K562 (cell line): ENCODE measurements at regions not wholly inside any gene's neighbourhood (a gene's known extent, or its start where the extent isn't known, plus 50 kb on each side); places are given as distances from the start of the nearest gene placed in this dataset.

ENCODE experiments used
- ATAC-seq: fragments of 200-7000 bp; cut with Tn5 transposase; 3 replicates; pipeline ENCODE4 v1.9.1; 2020; ENCODE audit warnings: moderate library complexity
- BruUV-seq: library from RNA; stranded (reverse); fragments of 400-500 nt; replicated peaks from 2 replicates; lab custom pipeline; 2021; lab: Mats Ljungman, UMichigan
- CTCF ChIA-PET: fragments of 300-600 bp; formaldehyde crosslinking; extraction: SDS; loops from one replicate; lab custom pipeline; 2021; ENCODE audit warnings: low intra/inter-chr PET ratio; lab: Yijun Ruan, JAX
- POLR2A ChIA-PET: fragments of 300-600, 350-650 bp; sonication (Branson Sonifier 250); formaldehyde crosslinking; extraction: SDS; loops from one replicate; lab custom pipeline; 2021; ENCODE audit warnings: antibody characterized with exemption, inconsistent platforms; lab: Yijun Ruan, JAX
- DNase-seq, 4 experiments: peaks; one replicate each; pipeline versions ENCODE4 v3.0.0 to v3.0.0-alpha.2; 2011 to 2018; ENCODE audit warnings: low spot score in 3 of 4, mixed read lengths in 3 of 4; ENCODE audit errors: extremely low read depth in 1 of 4
- FAIRE-seq: peaks from 2 replicates; lab custom pipeline; 2011; peaks lifted over from hg19 to GRCh38; lab: Jason Lieb, UNC
- H2AFZ ChIP-seq: 2 replicates; pipeline ENCODE4 v1.6.0; 2011; ENCODE audit warnings: low read depth, low read length, control low read depth, inconsistent platforms
- H3K27ac ChIP-seq: fragments of 200-600 bp; 3 replicates; pipeline ENCODE4 v1.8.0; 2011; ENCODE audit warnings: low read depth, mild to moderate bottlenecking, control low read depth, inconsistent platforms, low read length, moderate library complexity, mixed read lengths; ENCODE audit errors: extremely low read depth
- H3K27me3 ChIP-seq, 2 experiments: fragments of 300-600 bp in 1 of 2; 2 replicates in 1 of 2; 3 replicates in 1 of 2; pipeline versions ENCODE4 v1.6.0 to v1.8.0; 2011; ENCODE audit warnings: inconsistent platforms in 2 of 2, low read length in 2 of 2, mild to moderate bottlenecking in 1 of 2, mixed read lengths in 1 of 2, moderate library complexity in 1 of 2; ENCODE audit not compliant: control insufficient read depth in 2 of 2, insufficient read depth in 2 of 2
- H3K36me3 ChIP-seq: fragments of 300-600 bp; 3 replicates; pipeline ENCODE4 v1.8.0; 2011; ENCODE audit warnings: mild to moderate bottlenecking, low read length, inconsistent platforms; ENCODE audit not compliant: control insufficient read depth, insufficient read depth
- H3K4me1 ChIP-seq, 2 experiments: fragments of 200-600 bp in 1 of 2; replicated peaks in 1 of 2; 2 replicates in 1 of 2; 3 replicates in 1 of 2; pipeline versions ENCODE4 v1.5.1 to v1.8.0; 2011; ENCODE audit warnings: inconsistent platforms in 2 of 2, low read length in 2 of 2, mild to moderate bottlenecking in 1 of 2, mixed read lengths in 1 of 2, moderate library complexity in 1 of 2; ENCODE audit not compliant: control insufficient read depth in 2 of 2, insufficient read depth in 2 of 2
- H3K4me2 ChIP-seq: 2 replicates; pipeline ENCODE4 v1.6.1; 2011; ENCODE audit warnings: low read length, control low read depth, inconsistent platforms, mixed read lengths; ENCODE audit not compliant: insufficient read depth
- H3K4me3 ChIP-seq: fragments of 200-600 bp; sonication (generic), shearing (Covaris generic); 2 replicates; pipeline ENCODE4 v1.5.1; 2016; ENCODE audit warnings: control low read depth, inconsistent platforms
- H3K79me2 ChIP-seq: fragments of 200-600 bp; 3 replicates; pipeline ENCODE4 v1.8.0; 2011; ENCODE audit warnings: low read length, inconsistent platforms; ENCODE audit not compliant: control insufficient read depth, insufficient read depth
- H3K9ac ChIP-seq, 2 experiments: 2 replicates each; pipeline versions ENCODE4 v1.6.0 to v1.6.1; 2011; ENCODE audit warnings: low read depth in 2 of 2, low read length in 2 of 2, control low read depth in 1 of 2, inconsistent platforms in 1 of 2, mild to moderate bottlenecking in 1 of 2, mixed read lengths in 1 of 2; ENCODE audit not compliant: insufficient read depth in 1 of 2
- H3K9me1 ChIP-seq: one replicate; pipeline ENCODE4 v1.6.0; 2011; ENCODE audit warnings: inconsistent platforms, mild to moderate bottlenecking, low read length, moderate library complexity; ENCODE audit not compliant: control insufficient read depth, insufficient read depth
- H3K9me3 ChIP-seq: replicated peaks from 2 replicates; pipeline ENCODE4 v1.5.1; 2011; ENCODE audit warnings: low read depth, low read length, inconsistent platforms; ENCODE audit not compliant: control insufficient read depth, insufficient read depth
- H4K20me1 ChIP-seq: replicated peaks from 2 replicates; pipeline ENCODE4 v1.6.1; 2011; ENCODE audit warnings: low read length, inconsistent platforms, mixed read lengths; ENCODE audit not compliant: control insufficient read depth, insufficient read depth
- CBX3 ChIP-seq, 2 experiments: IDR thresholded peaks; 1 replicate in 1 of 2; 2 replicates in 1 of 2; pipeline ENCODE4 v1.6.1; 2012; ENCODE audit warnings: inconsistent platforms in 2 of 2, low read length in 2 of 2, borderline replicate concordance in 1 of 2, control low read depth in 1 of 2
- CSDE1 ChIP-seq, 2 experiments: fragments of 450-650 bp; IDR thresholded peaks; 2 replicates each; pipeline ENCODE4 v1.6.1; 2016; ENCODE audit warnings: mild to moderate bottlenecking in 1 of 2
- CTBP1 ChIP-seq: fragments of 450-650 bp; IDR thresholded peaks from 2 replicates; pipeline ENCODE4 v1.6.1; 2016; ENCODE audit warnings: borderline replicate concordance
- IFI16 ChIP-seq: fragments of 250-450 bp; sonication (Bioruptor Pico); IDR thresholded peaks from 2 replicates; pipeline ENCODE4 v2.1.2; 2022; ENCODE audit warnings: mild to moderate bottlenecking, inconsistent platforms
- IRF1 ChIP-seq: sonication (generic); formaldehyde crosslinking; IDR thresholded peaks from 2 replicates; pipeline ENCODE4 v1.8.0; 2022; ENCODE audit warnings: missing genetic modification reagents, mild to moderate bottlenecking, borderline replicate concordance
- KHSRP ChIP-seq: fragments of 450-650 bp; IDR thresholded peaks from 2 replicates; pipeline ENCODE4 v1.6.1; 2017
- MTA2 ChIP-seq: fragments of 450-650 bp; IDR thresholded peaks from 2 replicates; pipeline ENCODE4 v1.6.1; 2016; ENCODE audit warnings: low read depth
- POLR3A ChIP-seq: IDR thresholded peaks from 2 replicates; pipeline ENCODE4 v1.6.1; 2011; ENCODE audit warnings: borderline replicate concordance, mild to moderate bottlenecking, moderate library complexity; ENCODE audit not compliant: insufficient read length, insufficient read depth; ENCODE audit errors: extremely low read depth
- PREB ChIP-seq: sonication (generic); formaldehyde crosslinking; IDR thresholded peaks from 2 replicates; pipeline ENCODE4 v1.8.1; 2023; ENCODE audit warnings: mild to moderate bottlenecking, missing genetic modification reagents
- PTTG1 ChIP-seq: fragments of 450-650 bp; IDR thresholded peaks from 2 replicates; pipeline ENCODE4 v1.6.1; 2016; ENCODE audit warnings: low read depth, mild to moderate bottlenecking, missing genetic modification characterization, missing compliant biosample characterization
- SMC3 ChIP-seq: conservative IDR thresholded peaks from 2 replicates; pipeline ENCODE4 v1.6.1; 2011; ENCODE audit warnings: low read depth, low read length, improper control_type of control experiment; ENCODE audit not compliant: insufficient read depth
- STAT5B ChIP-seq: fragments of 250-450 bp; sonication (Bioruptor Pico); IDR thresholded peaks from 2 replicates; pipeline ENCODE4 v1.8.0; 2021; ENCODE audit warnings: mild to moderate bottlenecking, inconsistent platforms
- THRB ChIP-seq: fragments of 450-650 bp; formaldehyde crosslinking; conservative IDR thresholded peaks from 2 replicates; pipeline ENCODE4 v1.4.0; 2022; ENCODE audit warnings: mild to moderate bottlenecking, missing genetic modification characterization
- WHSC1 ChIP-seq: IDR thresholded peaks from one replicate; pipeline ENCODE4 v1.6.1; 2012; ENCODE audit warnings: low read length, control low read depth, inconsistent platforms
- ZNF175 ChIP-seq: fragments of 200-800 bp; sonication (Bioruptor generic); IDR thresholded peaks from 2 replicates; pipeline ENCODE4 v1.6.1; 2016; ENCODE audit warnings: low read depth, mild to moderate bottlenecking, missing genetic modification characterization, missing compliant biosample characterization
- WGBS: fragments of 100-300 bp; shearing (Covaris generic); methylation state at CpG from one replicate; pipeline ENCODE4 v1.1.6; 2016; ENCODE audit warnings: low coverage, mixed read lengths; ENCODE audit not compliant: insufficient coverage; ENCODE audit errors: missing lambda C conversion rate; 5-methylcytosine and 5-hydroxymethylcytosine counted together
- in situ Hi-C: fragments of 300-500 bp; cut with MboI; formaldehyde crosslinking; loops from 4 replicates; pipeline ENCODE4 v1.15.0; 2018; ENCODE audit warnings: inconsistent platforms, mixed read lengths
- intact Hi-C: fragments of 100-400 bp; cut with micrococcal nuclease; formaldehyde crosslinking; loops from 2 replicates; pipeline ENCODE4 v1.14.2; 2022

- no peak overlapping the region for H3K27ac ChIP-seq
- 5% methylated on average over 6 of the region's 6 CpGs for WGBS
- H3K9me3 ChIP-seq, result no peaks in the 10 kb centered on the region
- no peaks in the 10 kb centered on the region for H3K79me2 ChIP-seq
- intact Hi-C loops (no loop called here), in situ Hi-C loops (no loop called here)
- no peak overlapping the region for H3K4me3 ChIP-seq
- H3K9me1 ChIP-seq, result no peaks in the 10 kb centered on the region
- H3K27me3 ChIP-seq, result peaks cover 0 to 4% of the 10 kb centered on the region in 2 experiments; a peak in 1 of 5 replicates
- H3K4me1 ChIP-seq, result no peaks in the 10 kb centered on the region
- no TSS peak for BruUV-seq
- H4K20me1 ChIP-seq, result no peaks in the 10 kb centered on the region
- CTCF ChIA-PET, result no interaction called here
- H3K36me3 ChIP-seq, result no peaks in the 10 kb centered on the region
- no peak overlapping the region for H3K9ac ChIP-seq
- no peak overlapping the region for H3K4me2 ChIP-seq
- ATAC-seq (no peak), FAIRE-seq (no peak), DNase-seq (no peak)
- no peak overlapping the region for H2AFZ ChIP-seq
- POLR2A ChIA-PET, result no interaction called here
- TF ChIP-seq KHSRP (no peak), STAT5B (no peak), IFI16 (CRISPR knock-in tag) (no peak), THRB (CRISPR knock-in tag) (no peak), PTTG1 (tag) (no peak), PREB (no peak), CSDE1 (IDR thresholded peaks at IDR 0.05) (no peak), CBX3 (IDR thresholded peaks at IDR 0.05; ENCODE audit: borderline replicate concordance in 1 of 2, low read length in 2 of 2) (no peak), MTA2 (no peak), POLR3A (no peak), WHSC1 (no peak), CTBP1 (no peak), IRF1 (CRISPR knock-in tag) (no peak), SMC3 (no peak), ZNF175 (CRISPR knock-in tag) (no peak)
These were observed 846.5 kb downstream of the TYW1 start for GRCh38 chr7:67843001-67843565.
